Caco-2 (cell line): ENCODE measurements at regions not wholly inside any gene's neighbourhood (a gene's known extent, or its start where the extent isn't known, plus 50 kb on each side); places are given as distances from the start of the nearest gene placed in this dataset.

Experiments used
- BruUV-seq: library from RNA; stranded (reverse); fragments of 400-500 nt; replicated peaks from 2 replicates; lab custom pipeline; 2021; lab: Mats Ljungman, UMichigan
- CTCF ChIA-PET: fragments of 300-600 bp; sonication (Branson Sonifier 250); formaldehyde crosslinking; loops from one replicate; lab custom pipeline; 2022; ENCODE audit warnings: antibody characterized with exemption; lab: Charles Lee
- POLR2A ChIA-PET: fragments of 300-600 bp; sonication (Branson Sonifier 250); formaldehyde crosslinking; loops from one replicate; lab custom pipeline; 2022; ENCODE audit warnings: antibody characterized with exemption; lab: Charles Lee
- DNase-seq, 2 experiments: peaks; one replicate each; pipeline versions ENCODE4 v3.0.0 to v3.0.0-alpha.2; 2020 to 2022
- H3K27me3 ChIP-seq: replicated peaks from 2 replicates; pipeline ENCODE4 v1.6.0; 2011; ENCODE audit warnings: low read length; ENCODE audit not compliant: control insufficient read depth, insufficient read depth
- H3K36me3 ChIP-seq: 2 replicates; pipeline ENCODE4 v1.5.1; 2011; ENCODE audit warnings: low read length; ENCODE audit not compliant: control insufficient read depth, insufficient read depth
- H3K4me1 ChIP-seq: fragments of 250-450 bp; sonication (Bioruptor Pico); 2 replicates; pipeline ENCODE4 v1.5.1; 2020; ENCODE audit warnings: mild to moderate bottlenecking
- H3K4me3 ChIP-seq: 2 replicates; pipeline ENCODE4 v1.5.1; 2011; ENCODE audit warnings: low read depth, mild to moderate bottlenecking, control low read depth, low read length
- H3K9me3 ChIP-seq: fragments of 250-450 bp; sonication (Bioruptor Pico); 2 replicates; pipeline ENCODE4 v1.5.1; 2020; ENCODE audit warnings: mild to moderate bottlenecking, moderate library complexity
- H3K27ac Mint-ChIP-seq: one replicate; pipeline ENCODE4 v1.8.0; 2022; ENCODE audit warnings: mixed read lengths; ENCODE audit not compliant: unreplicated experiment
- H3K27me3 Mint-ChIP-seq: one replicate; pipeline ENCODE4 v1.8.0; 2022; ENCODE audit warnings: mixed read lengths; ENCODE audit not compliant: insufficient read depth, unreplicated experiment
- H3K36me3 Mint-ChIP-seq: one replicate; pipeline ENCODE4 v1.8.0; 2022; ENCODE audit warnings: mild to moderate bottlenecking, mixed read lengths; ENCODE audit not compliant: insufficient read depth, unreplicated experiment
- H3K4me1 Mint-ChIP-seq: one replicate; pipeline ENCODE4 v1.8.0; 2022; ENCODE audit warnings: low read depth, mixed read lengths; ENCODE audit not compliant: unreplicated experiment
- H3K4me3 Mint-ChIP-seq: one replicate; pipeline ENCODE4 v1.8.0; 2022; ENCODE audit warnings: mild to moderate bottlenecking, moderate library complexity, mixed read lengths; ENCODE audit not compliant: unreplicated experiment
- H3K9me3 Mint-ChIP-seq: one replicate; pipeline ENCODE4 v1.8.0; 2022; ENCODE audit warnings: mixed read lengths; ENCODE audit not compliant: unreplicated experiment
- CTCF ChIP-seq, 2 experiments: fragments of 200-600 bp in 1 of 2; IDR thresholded peaks; 1 replicate in 1 of 2; 2 replicates in 1 of 2; pipeline versions ENCODE4 v1.5.1 to v1.8.0; 2011 to 2022; ENCODE audit warnings: antibody characterized with exemption in 1 of 2, control low read depth in 1 of 2, inconsistent platforms in 1 of 2, low read depth in 1 of 2, low read length in 1 of 2, mild to moderate bottlenecking in 1 of 2, moderate library complexity in 1 of 2; ENCODE audit not compliant: insufficient read depth in 1 of 2, severe bottlenecking in 1 of 2, unreplicated experiment in 1 of 2
- intact Hi-C: fragments of 100-400 bp; cut with micrococcal nuclease; formaldehyde crosslinking; loops from one replicate; pipeline ENCODE4 v1.10.0; 2022; ENCODE audit not compliant: unreplicated experiment

GRCh38 chr2:6777626-6778025 is 88.1 kb downstream of the CMPK2 start:
- H3K36me3 ChIP-seq, result no peaks in the 10 kb centered on the region
- intact Hi-C loops, result no loop called here
- Mint-ChIP-seq H3K27ac (no peak overlapping the region), H3K36me3 (no peaks in the 10 kb centered on the region), H3K4me1 (no peaks in the 10 kb centered on the region), H3K9me3 (no peaks in the 10 kb centered on the region), H3K4me3 (no peak overlapping the region), H3K27me3 (peaks cover 13% of the 10 kb centered on the region)
- BruUV-seq, result no TSS peak
- DNase-seq, result no peak
- POLR2A ChIA-PET, result no interaction called here
- no peaks in the 10 kb centered on the region for H3K4me1 ChIP-seq
- H3K27me3 ChIP-seq, result no peaks in the 10 kb centered on the region
- CTCF ChIA-PET, result no interaction called here
- H3K9me3 ChIP-seq, result no peaks in the 10 kb centered on the region; the same call in 1 of the 2 replicates
- TF ChIP-seq CTCF (IDR thresholded peaks at IDR 0.05; ENCODE audit: insufficient read depth in 1 of 2, low read depth in 1 of 2, low read length in 1 of 2, severe bottlenecking in 1 of 2, unreplicated experiment in 1 of 2), result no peak
- no peak overlapping the region for H3K4me3 ChIP-seq

- H3K27me3 ChIP-seq, result no peaks in the 10 kb centered on the region
- POLR2A ChIA-PET, result no interaction called here
- BruUV-seq, result no TSS peak
- no peaks in the 10 kb centered on the region for H3K9me3 Mint-ChIP-seq
- peaks cover 12% of the 10 kb centered on the region for H3K27me3 Mint-ChIP-seq
- intact Hi-C loops, result no loop called here
- H3K4me3 Mint-ChIP-seq, result no peak overlapping the region
- no peaks in the 10 kb centered on the region for H3K36me3 ChIP-seq
- no peaks in the 10 kb centered on the region for H3K4me1 Mint-ChIP-seq
- no peaks in the 10 kb centered on the region for H3K4me1 ChIP-seq
- H3K36me3 Mint-ChIP-seq, result no peaks in the 10 kb centered on the region
- TF ChIP-seq CTCF (IDR thresholded peaks at IDR 0.05; ENCODE audit: insufficient read depth in 1 of 2, low read depth in 1 of 2, low read length in 1 of 2, severe bottlenecking in 1 of 2, unreplicated experiment in 1 of 2), result no peak
- DNase-seq, result no peak
- H3K27ac Mint-ChIP-seq, result no peak overlapping the region
- CTCF ChIA-PET, result no interaction called here
- H3K9me3 ChIP-seq, result no peaks in the 10 kb centered on the region; the same call in 1 of the 2 replicates
- no peak overlapping the region for H3K4me3 ChIP-seq
These were observed 84.9 kb downstream of the CMPK2 start for GRCh38 chr2:6780765-6781274.

DNA sequence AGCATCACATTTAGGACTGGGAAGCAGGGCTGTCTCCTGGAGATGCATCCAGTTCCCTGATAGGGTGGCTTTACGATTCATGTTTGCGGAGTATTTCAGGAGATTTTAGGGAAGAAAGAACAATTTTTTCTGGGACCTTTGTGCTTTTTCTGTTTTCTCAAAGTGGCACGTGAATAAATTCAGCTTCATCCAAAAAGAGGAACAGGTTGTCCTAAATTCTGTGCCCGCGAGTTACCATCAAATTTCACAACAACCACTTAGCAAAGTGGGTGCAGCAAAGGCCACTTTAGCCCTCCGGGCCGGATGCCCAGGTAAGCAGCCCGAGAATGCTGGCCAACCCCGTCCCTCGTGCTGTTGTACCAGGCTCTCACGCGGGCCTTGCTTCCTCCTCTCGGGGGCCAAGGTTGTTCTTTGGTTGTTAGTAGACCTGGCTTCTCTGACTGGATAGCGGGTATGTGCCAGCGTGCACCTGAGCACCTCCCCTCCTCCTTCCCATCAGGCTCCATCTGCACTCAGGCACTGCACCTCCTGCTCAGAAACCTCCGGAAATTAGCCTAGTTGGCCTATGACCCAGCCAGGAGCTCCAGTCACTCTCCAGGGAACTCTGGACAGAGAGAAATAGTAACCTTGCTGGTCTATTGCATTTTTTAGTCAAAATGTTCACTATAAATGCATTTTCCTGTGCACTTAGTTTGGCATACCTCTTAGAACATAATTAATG is 83.0 kb downstream of the CMPK2 start:
- intact Hi-C loops, result no loop called here

More for the DNA sequence above, 83.0 kb downstream of the CMPK2 start:
- Histone ChIP-seq H3K9me3 (no peaks in the 10 kb centered on the region; the same call in 1 of the 2 replicates), H3K27me3 (no peaks in the 10 kb centered on the region), H3K4me1 (no peaks in the 10 kb centered on the region), H3K36me3 (no peaks in the 10 kb centered on the region), H3K4me3 (no peak overlapping the region)
- no peaks in the 10 kb centered on the region for H3K4me1 Mint-ChIP-seq
- ChIA-PET CTCF (no interaction called here), POLR2A (no interaction called here)
- H3K4me3 Mint-ChIP-seq, result no peak overlapping the region
- TF ChIP-seq CTCF (IDR thresholded peaks at IDR 0.05; ENCODE audit: insufficient read depth in 1 of 2, low read depth in 1 of 2, low read length in 1 of 2, severe bottlenecking in 1 of 2, unreplicated experiment in 1 of 2), result no peak
- DNase-seq, result no peak
- H3K9me3 Mint-ChIP-seq, result no peaks in the 10 kb centered on the region
- no peaks in the 10 kb centered on the region for H3K36me3 Mint-ChIP-seq
- no TSS peak for BruUV-seq
- H3K27me3 Mint-ChIP-seq, result peaks cover 15% of the 10 kb centered on the region
- H3K27ac Mint-ChIP-seq, result no peak overlapping the region
